ENCODE measurements at regions not wholly inside any gene's neighbourhood (a gene's known extent, or its start where the extent isn't known, plus 50 kb on each side); places are given as distances from the start of the nearest gene placed in this dataset.

DNA sequence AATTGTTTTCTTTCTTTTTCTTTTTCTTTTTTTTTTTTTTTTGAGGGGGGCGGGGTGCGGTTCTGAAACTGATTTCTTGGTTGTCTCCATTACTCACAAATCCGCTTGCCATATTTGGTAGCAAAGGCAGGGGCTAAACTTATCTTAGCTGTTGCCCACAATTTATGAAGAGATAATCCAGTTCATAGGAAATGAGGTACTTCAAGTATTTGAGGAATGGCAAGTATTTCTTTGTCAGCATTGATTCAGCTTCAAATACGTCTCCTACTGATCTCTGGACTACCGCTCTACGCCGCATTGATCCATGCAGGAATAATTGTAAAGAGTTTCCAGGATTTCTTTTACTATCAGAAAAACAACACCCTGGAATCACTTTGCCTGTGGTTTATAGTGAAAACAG is 289.2 kb upstream of the DPYD start:
- TF ChIP-seq TEAD4 (IDR thresholded peaks at IDR 0.05) (peak; percentile 58), FOXM1 (IDR thresholded peaks at IDR 0.05; ENCODE audit: borderline replicate concordance, low read depth) (no peak)

DNA sequence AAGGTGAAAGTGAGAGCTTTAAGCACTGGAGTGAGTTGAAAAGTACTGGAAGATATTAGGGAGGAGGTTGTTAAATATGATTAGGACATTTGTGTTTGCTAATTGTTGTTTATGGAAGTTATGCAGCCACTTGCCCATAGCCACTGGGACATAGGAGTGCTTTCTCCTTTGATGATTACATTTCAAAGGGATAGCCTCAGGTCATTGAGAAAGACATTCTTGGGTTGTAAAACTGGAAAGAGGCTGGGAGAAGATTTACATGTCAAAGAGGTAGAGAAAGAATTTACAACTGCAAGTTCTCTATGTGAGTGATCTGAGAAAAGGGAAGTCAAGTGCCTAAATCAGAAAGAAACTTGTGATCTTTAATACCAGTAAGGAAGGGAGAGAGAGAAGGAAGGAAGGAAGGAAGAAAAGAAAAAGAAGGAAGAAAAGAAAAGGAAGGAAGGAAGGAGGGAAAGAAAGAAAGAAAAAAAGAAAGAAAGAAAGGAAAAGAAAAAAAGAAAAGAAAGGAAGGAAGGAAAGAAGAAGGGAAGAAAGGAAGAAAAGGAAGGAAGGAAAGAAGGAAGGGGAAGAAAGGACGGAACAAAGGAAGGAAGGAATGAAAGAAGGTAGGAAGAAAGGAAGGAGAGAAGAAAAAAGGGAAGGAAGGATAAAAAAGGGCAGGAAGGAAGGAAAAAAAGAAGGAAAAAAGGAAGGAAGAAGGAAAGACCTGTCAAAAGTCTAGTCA is 284.6 kb upstream of the DPYD start:
- TF ChIP-seq RAD21 (IDR thresholded peaks at IDR 0.05; ENCODE audit: low read depth) = no peak
- TF ChIP-seq EP300 (IDR thresholded peaks at IDR 0.05; ENCODE audit: borderline replicate concordance) = no peak
- TF ChIP-seq, protein P1, sequence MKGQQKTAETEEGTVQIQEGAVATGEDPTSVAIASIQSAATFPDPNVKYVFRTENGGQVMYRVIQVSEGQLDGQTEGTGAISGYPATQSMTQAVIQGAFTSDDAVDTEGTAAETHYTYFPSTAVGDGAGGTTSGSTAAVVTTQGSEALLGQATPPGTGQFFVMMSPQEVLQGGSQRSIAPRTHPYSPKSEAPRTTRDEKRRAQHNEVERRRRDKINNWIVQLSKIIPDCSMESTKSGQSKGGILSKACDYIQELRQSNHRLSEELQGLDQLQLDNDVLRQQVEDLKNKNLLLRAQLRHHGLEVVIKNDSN (IDR thresholded peaks at IDR 0.05) = no peak
- TF ChIP-seq YY1 (IDR thresholded peaks at IDR 0.05; ENCODE audit: low read depth) = no peak
- TF ChIP-seq NFIC (IDR thresholded peaks at IDR 0.05) = no peak
- TF ChIP-seq CEBPB (IDR thresholded peaks at IDR 0.05) = no peak
- TF ChIP-seq, protein P2, sequence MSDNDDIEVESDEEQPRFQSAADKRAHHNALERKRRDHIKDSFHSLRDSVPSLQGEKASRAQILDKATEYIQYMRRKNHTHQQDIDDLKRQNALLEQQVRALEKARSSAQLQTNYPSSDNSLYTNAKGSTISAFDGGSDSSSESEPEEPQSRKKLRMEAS (IDR thresholded peaks at IDR 0.05) = no peak
- TF ChIP-seq TAF1 (IDR thresholded peaks at IDR 0.05; ENCODE audit: low read depth) = no peak
- no peak for TF ChIP-seq CREB1 (IDR thresholded peaks at IDR 0.05; ENCODE audit: low read depth)
- no peak for TF ChIP-seq FOXM1 (IDR thresholded peaks at IDR 0.05; ENCODE audit: borderline replicate concordance, low read depth)
- no peak for TF ChIP-seq TEAD4 (IDR thresholded peaks at IDR 0.05)
- no peak for TF ChIP-seq TCF12 (IDR thresholded peaks at IDR 0.05; ENCODE audit: low read depth)
- TF ChIP-seq, protein P3, sequence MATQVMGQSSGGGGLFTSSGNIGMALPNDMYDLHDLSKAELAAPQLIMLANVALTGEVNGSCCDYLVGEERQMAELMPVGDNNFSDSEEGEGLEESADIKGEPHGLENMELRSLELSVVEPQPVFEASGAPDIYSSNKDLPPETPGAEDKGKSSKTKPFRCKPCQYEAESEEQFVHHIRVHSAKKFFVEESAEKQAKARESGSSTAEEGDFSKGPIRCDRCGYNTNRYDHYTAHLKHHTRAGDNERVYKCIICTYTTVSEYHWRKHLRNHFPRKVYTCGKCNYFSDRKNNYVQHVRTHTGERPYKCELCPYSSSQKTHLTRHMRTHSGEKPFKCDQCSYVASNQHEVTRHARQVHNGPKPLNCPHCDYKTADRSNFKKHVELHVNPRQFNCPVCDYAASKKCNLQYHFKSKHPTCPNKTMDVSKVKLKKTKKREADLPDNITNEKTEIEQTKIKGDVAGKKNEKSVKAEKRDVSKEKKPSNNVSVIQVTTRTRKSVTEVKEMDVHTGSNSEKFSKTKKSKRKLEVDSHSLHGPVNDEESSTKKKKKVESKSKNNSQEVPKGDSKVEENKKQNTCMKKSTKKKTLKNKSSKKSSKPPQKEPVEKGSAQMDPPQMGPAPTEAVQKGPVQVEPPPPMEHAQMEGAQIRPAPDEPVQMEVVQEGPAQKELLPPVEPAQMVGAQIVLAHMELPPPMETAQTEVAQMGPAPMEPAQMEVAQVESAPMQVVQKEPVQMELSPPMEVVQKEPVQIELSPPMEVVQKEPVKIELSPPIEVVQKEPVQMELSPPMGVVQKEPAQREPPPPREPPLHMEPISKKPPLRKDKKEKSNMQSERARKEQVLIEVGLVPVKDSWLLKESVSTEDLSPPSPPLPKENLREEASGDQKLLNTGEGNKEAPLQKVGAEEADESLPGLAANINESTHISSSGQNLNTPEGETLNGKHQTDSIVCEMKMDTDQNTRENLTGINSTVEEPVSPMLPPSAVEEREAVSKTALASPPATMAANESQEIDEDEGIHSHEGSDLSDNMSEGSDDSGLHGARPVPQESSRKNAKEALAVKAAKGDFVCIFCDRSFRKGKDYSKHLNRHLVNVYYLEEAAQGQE (IDR thresholded peaks at IDR 0.05; ENCODE audit: low read depth) = no peak
- no peak for TF ChIP-seq EGR1 (IDR thresholded peaks at IDR 0.05)
- no peak for TF ChIP-seq ZBTB7A (IDR thresholded peaks at IDR 0.05; ENCODE audit: low read depth)

DNA sequence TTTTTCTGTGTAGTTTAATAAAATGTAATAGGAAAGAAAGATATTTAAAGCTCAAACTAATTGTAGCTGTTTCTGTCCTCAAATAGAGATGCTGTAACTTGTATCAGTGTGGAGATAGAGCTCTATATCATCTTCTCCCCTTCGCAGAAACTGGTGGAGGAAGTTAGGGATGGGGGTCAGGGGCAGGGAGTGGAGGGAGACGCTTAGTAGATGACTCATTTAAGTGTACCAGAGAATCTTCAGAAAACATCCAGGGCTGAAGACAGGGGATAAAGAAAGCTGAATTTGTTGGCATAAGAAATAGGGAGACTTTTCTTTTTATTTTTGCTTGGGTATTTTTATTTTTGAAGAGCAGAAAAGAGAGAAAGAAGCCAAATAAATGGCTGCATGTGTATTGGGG is 282.6 kb upstream of the DPYD start:
- TF ChIP-seq NFIC (IDR thresholded peaks at IDR 0.05) (no peak), EGR1 (IDR thresholded peaks at IDR 0.05) (no peak), EP300 (IDR thresholded peaks at IDR 0.05; ENCODE audit: borderline replicate concordance) (no peak), TAF1 (IDR thresholded peaks at IDR 0.05; ENCODE audit: low read depth) (no peak), RAD21 (IDR thresholded peaks at IDR 0.05; ENCODE audit: low read depth) (no peak), FOXM1 (IDR thresholded peaks at IDR 0.05; ENCODE audit: borderline replicate concordance, low read depth) (no peak), YY1 (IDR thresholded peaks at IDR 0.05; ENCODE audit: low read depth) (no peak), CEBPB (IDR thresholded peaks at IDR 0.05) (no peak), ZBTB7A (IDR thresholded peaks at IDR 0.05; ENCODE audit: low read depth) (no peak), TCF12 (IDR thresholded peaks at IDR 0.05; ENCODE audit: low read depth) (no peak), CREB1 (IDR thresholded peaks at IDR 0.05; ENCODE audit: low read depth) (no peak), TEAD4 (IDR thresholded peaks at IDR 0.05) (no peak)
- TF ChIP-seq, protein P3 (IDR thresholded peaks at IDR 0.05; ENCODE audit: low read depth) = no peak
- TF ChIP-seq, protein P1 (IDR thresholded peaks at IDR 0.05) = no peak
- TF ChIP-seq, protein P2 (IDR thresholded peaks at IDR 0.05) = no peak

DNA sequence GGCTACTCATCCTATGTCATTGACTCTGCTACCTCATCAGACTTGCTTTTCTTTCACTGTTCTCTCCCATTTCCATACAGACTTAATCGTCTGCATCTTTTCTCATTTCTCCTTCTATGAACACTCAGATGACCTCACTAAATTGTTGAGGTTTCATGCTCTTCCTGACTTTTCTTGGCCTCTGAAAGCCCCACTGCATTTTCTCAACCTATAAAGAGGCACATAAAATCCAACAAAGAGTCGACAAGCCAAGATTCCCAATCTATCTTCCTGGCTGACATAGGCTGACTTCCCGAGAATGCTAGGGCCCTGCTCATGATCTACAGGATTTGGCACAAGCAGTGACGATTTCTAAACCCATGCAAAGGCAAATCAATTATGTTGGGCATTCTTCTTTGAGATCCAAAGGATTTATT is 280.8 kb upstream of the DPYD start:
- TF ChIP-seq TAF1 (IDR thresholded peaks at IDR 0.05; ENCODE audit: low read depth) = no peak
- no peak for TF ChIP-seq CREB1 (IDR thresholded peaks at IDR 0.05; ENCODE audit: low read depth)
- TF ChIP-seq CEBPB (IDR thresholded peaks at IDR 0.05) = no peak
- no peak for TF ChIP-seq ZBTB7A (IDR thresholded peaks at IDR 0.05; ENCODE audit: low read depth)
- no peak for TF ChIP-seq NFIC (IDR thresholded peaks at IDR 0.05)
- no peak for TF ChIP-seq TEAD4 (IDR thresholded peaks at IDR 0.05)
- TF ChIP-seq EP300 (IDR thresholded peaks at IDR 0.05; ENCODE audit: borderline replicate concordance) = no peak
- TF ChIP-seq, protein P1 (IDR thresholded peaks at IDR 0.05) = no peak
- TF ChIP-seq, protein P3 (IDR thresholded peaks at IDR 0.05; ENCODE audit: low read depth) = no peak
- no peak for TF ChIP-seq TCF12 (IDR thresholded peaks at IDR 0.05; ENCODE audit: low read depth)
- TF ChIP-seq RAD21 (IDR thresholded peaks at IDR 0.05; ENCODE audit: low read depth) = no peak
- no peak for TF ChIP-seq YY1 (IDR thresholded peaks at IDR 0.05; ENCODE audit: low read depth)
- no peak for TF ChIP-seq FOXM1 (IDR thresholded peaks at IDR 0.05; ENCODE audit: borderline replicate concordance, low read depth)
- TF ChIP-seq, protein P2 (IDR thresholded peaks at IDR 0.05) = no peak
- TF ChIP-seq EGR1 (IDR thresholded peaks at IDR 0.05) = no peak

Measured in Ishikawa (cell line).